GM19035 (cell line): ENCODE measurements at regions not wholly inside any gene's neighbourhood (a gene's known extent, or its start where the extent isn't known, plus 50 kb on each side); places are given as distances from the start of the nearest gene placed in this dataset.

Experiments
- ATAC-seq: cut with Tn5 transposase; IDR thresholded peaks from one replicate; pipeline ENCODE4 v1.9.1; 2021; ENCODE audit not compliant: unreplicated experiment

GRCh38 chr12:75581515-75581914 is 70.1 kb upstream of the KRR1 start:
- ATAC-seq, result no peak

DNA sequence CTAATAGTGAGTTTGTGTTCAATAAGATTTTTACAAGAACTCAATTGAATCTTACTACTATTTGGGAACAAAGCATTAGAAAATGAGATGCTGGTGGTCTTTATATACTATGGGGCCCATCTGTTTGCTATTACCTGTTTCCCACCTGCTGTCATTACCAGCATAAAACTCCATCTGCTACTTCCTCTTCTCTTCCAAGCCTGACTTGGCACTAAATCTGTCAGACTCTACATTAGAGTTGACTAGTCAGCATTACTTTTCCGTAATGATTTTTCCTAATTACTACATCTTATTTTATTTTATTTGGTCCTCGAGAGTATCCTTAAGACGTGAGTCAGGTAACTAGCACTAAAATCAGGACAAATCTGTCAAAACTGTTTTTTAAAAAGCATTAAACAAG is 68.1 kb upstream of the KRR1 start:
- no peak for ATAC-seq

DNA sequence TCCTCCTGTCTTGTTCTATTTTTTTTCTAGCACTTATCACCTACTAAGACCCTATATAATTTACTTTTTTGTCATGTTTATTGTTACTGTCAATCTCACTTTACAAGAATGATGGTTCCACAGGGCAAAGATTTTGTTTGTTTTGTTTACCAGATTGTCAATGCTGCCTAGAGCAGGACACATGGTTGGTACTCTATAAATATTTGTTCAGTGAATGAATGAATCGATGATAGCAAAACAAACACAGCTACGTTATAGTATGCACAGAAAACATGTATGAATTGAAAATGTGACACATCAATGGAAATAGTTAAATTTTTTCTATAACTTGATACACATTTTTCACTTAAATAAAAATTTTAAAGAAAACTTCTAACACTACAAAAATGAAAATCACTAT is 67.1 kb upstream of the KRR1 start:
- no peak for ATAC-seq

DNA sequence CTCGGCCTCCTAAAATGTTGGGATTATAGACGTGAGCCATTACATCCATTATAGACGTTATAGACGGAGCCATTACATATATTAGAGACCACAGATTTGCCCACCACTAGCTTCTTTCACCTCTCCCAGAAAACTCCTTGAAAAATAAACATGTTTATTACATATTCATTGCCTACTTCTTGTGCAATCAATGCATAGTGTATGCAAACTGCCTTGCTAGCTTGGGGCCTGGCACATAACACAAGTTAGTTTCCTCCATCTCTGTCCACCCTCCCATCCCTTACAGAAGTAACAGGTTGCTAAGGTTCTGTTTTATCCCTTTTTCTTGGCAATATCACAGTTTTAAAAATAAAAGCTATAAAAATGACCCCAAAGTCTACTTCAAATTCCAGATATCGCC is 66.4 kb upstream of the KRR1 start:
- ATAC-seq, result no peak

- no peak for ATAC-seq
Measured at GRCh38 chr12:75571656-75572205, 60.3 kb upstream of the KRR1 start.

- no peak for ATAC-seq
Measured at GRCh38 chr12:75571204-75571603, 59.8 kb upstream of the KRR1 start.

- no peak for ATAC-seq
Measured at GRCh38 chr12:75568801-75569200, 57.4 kb upstream of the KRR1 start.

GRCh38 chr12:75568393-75568792 is 57.0 kb upstream of the KRR1 start:
- ATAC-seq, result no peak

DNA sequence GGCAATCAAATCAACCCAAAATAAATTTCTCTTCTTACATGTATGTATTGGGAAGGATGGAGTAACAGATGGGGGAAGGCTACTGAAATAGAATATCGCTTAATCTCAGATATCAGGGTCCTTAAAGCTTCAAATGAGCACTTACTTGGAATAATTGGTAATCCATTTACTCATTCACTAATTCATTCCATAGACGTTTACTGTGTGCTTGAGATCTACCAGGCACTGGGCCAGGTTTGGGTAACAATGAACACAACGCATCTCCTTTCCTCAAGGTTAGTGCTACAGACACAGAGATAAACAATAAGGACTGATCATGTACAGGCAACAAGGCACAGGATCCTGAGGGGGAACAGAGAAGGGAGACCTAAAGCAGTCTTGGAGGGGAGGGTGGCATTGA is 54.4 kb upstream of the KRR1 start:
- ATAC-seq, result no peak

DNA sequence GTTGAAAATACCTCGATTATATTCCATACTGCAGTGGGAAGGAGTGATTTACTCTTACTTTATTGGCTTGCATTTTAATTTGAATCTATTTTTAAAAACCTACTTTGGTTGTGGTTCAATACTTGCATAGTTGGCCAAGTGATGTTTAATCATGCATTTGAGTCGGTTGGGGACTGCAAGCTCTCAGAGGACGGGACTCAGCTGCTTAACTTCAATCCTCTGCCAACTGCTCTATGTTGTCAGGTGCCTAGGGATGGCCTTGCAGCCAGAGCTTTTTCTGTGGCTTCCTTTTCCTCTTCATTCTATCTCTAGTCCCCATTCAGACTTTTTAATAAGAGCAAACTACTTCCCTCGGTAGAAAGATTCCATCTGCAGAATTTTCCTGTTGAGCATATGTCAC is 53.4 kb upstream of the KRR1 start:
- ATAC-seq, result no peak

- no peak for ATAC-seq
Measured at GRCh38 chr12:75564398-75564797, 53.0 kb upstream of the KRR1 start.

DNA sequence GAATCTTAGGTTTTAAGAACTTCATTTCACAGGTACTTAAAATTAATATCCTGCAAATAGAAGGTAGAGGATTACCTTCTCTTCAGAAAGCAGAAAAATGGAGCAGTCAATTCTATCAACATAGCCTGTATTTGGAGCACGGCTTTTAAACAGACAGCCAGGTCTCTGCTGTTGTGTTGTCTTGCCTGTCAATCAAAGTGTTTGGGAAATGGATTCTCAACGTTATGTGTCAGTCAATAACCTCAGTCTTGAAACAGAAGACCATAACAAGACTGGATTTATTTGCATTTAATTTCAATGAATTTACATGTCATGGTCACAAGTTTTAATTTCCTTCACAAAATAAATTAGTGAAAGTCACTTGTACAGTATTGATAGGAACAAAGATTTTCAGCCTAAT is 51.9 kb upstream of the KRR1 start:
- no peak for ATAC-seq

GRCh38 chr12:75561921-75562320 is 50.5 kb upstream of the KRR1 start:
- no peak for ATAC-seq
